Stimulated activated CD4-positive, alpha-beta T cell treated with anti-CD3 and anti-CD28 coated beads, Interleukin-12 subunit alpha, Interleukin-12 subunit beta, amount 100 ng/mL, for 24 hours (primary cell): ENCODE measurements at regions not wholly inside any gene's neighbourhood (a gene's known extent, or its start where the extent isn't known, plus 50 kb on each side); places are given as distances from the start of the nearest gene placed in this dataset.
"Not testable (repeated sequence)": the region's sequence is repeated elsewhere in the genome, so short reads cannot be mapped to it uniquely, and the experiment has no call there.

Experiments
- DNase-seq, 2 experiments: peaks; one replicate each; pipeline ENCODE4 v3.0.0-alpha.2; 2020; ENCODE audit warnings: low read depth in 2 of 2

DNA sequence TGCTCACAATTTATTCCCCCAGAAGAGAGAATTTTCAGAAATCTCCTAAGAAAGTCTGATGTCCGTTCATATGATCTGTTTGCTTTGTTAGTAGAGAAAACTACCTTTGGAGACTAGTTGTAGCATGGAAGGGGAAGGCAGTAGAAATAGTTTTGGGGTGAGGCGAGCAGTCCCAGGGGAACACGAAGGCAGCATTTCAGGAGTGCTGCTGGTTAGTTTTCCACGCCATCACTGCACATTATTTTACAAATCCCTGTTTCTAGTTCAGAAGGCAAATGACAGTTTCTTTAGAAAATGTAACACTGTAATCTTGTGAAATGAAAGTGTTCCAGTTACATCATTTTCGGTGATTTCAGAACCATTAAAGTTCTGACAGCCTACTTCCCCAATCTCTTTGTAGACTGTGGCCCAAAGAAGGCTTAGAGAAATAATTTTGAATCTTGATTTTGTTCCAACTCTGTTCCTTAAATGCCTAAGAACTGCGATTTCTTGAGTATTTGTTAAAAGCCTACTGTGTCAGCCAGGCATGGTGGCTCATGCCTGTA is 123.8 kb downstream of the LAT start:
- DNase-seq = not testable (repeated sequence)

DNA sequence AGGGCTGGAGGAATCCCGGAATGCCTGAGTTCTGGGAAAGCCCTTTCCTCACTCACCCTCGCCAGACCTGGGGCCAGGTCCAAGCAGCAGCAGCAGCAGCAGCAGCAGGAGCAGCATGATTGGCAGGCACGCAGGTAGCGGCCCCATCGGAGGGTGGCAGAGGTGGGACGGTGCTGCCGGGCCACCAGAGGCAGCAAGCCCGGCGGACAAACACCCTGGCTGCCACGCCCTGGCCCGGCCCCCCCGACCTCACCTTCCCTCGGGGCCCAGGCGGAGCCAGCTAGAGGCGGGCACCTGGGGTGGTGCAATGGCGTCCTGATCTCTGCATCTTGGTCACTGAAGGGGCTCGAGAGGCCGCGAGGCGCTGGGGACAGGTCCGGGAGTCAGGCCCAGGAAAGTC is 122.4 kb downstream of the LAT start:
- no peak for DNase-seq

DNA sequence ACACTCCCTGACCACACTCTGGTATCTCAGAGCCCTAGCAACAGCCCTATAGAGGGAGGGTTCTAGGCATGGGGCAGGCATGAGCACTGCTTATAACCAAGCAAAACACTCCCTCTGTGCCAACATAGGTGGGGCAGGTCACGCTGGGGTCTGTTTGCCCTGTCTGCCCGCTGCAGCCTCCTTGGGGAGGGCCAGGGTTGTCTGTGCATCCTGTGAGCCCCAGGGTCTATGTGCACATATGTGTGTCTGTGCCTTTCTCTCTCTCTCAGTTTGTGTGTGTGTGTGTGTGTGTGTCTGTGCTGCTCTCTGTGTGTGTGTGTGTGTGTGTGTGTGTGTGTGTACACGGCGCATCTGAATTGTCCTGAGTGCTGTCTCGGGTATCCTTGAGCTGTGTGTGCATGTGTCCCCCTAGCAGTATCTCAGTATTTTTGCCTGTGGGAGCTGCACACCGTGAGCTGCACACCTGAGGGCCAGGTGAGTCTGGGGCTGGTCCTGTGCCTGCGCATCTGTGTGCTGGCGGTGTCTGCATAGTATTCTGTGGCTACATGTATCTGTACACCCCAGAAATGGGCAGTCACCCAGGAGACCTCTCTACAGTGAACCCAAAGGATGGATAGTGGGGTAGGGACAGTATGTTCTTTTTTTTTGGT is 121.5 kb downstream of the LAT start:
- DNase-seq = not testable (repeated sequence)

DNA sequence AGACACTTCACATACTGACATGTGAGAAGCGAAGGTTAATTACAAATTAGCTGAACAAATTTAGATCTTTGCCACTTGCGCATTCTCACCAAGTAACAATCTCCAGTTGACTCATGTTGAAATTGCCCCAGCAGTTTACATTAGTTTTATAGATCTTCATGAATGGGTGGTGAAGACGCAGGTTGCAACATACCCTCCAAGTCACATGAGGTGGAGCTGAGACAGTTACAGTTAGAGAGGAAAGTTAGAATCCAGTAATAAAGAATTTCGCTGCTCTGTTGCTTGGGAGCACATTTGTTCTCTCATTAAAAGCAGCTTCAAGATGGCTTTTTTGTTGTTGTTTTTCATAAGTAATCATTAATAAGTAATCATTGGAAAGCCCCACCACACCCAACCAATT is 119.7 kb downstream of the LAT start:
- not testable (repeated sequence) for DNase-seq

DNA sequence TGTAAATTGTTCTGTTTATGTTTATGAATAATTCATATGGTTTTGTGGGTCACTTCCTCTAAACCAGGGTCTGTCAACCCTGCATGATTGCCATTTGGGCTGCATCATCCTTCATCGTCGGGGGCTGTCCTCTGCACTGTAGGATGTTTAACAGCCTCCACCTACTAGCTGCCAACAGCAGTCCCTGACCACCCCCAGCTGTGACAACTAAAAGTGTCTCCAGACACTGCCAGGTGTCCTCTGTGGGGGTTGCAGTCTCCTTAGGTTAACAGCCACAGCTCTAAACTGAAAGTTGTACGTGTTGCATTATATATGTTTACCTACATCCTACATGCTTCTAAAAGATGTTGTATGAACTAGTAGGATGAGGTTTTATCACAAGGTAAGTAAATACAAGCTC is 113.1 kb downstream of the LAT start:
- DNase-seq = not testable (repeated sequence)

DNA sequence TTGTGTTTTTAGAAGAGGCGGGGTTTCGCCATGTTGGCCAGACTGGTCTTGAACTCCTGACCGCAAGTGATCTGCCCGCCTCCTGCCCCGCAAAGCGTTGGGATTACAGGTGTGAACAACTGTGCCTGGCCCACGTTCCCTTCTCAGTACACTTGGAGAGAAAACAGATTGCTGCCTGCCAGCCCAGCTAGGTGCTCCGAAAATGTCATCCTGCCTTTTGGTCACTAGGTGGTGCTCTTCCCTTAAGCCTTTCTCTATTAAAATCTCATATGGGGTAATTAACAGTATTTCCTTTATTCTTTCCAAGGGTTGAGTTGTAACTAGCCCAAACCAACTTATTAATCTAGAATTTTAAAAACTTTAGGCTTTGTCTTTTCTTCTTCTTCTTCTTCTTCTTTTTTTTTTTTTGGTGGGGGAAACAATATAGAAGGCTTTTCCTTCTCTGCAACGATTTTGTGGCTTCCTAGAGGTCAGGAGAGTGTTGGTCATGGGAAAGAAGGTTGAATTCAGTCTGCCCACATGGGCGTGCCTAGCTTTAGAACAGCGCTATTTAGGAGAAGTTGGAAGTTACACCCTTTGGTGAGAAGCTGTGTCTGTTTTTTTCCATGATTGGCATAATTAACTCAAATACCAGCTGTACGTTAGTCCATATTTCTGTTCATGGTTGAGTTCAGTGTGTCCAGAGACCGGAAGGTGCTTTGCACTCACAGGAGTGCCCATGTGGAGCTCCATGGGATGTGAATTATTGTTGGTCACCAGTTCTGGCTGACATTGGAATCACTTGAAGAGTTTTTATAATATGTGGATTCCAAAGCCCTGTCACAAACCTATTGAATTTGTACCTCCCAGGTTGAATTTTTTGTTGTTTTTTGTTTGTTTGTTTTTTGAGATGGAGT is 110.1 kb downstream of the LAT start:
- not testable (repeated sequence) for DNase-seq

DNA sequence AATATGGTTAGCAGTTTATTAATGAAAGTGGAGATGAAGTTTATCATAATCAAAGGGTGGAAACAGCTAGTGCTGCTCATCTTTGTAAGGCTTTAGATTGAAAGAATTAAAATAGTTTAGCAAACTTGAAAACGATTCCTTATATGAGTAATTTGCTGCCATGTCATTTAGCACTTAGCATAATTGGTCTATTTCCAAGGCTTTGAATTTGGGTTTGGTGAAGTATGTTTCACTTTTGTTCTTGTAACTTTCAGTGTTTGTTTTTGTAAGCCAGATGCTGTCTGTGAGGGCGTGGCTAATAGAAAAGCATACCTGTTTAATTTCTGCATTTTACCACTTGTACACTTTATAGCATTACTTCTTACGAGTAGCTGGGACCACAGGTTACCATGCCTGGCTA is 109.5 kb downstream of the LAT start:
- not testable (repeated sequence) for DNase-seq

DNA sequence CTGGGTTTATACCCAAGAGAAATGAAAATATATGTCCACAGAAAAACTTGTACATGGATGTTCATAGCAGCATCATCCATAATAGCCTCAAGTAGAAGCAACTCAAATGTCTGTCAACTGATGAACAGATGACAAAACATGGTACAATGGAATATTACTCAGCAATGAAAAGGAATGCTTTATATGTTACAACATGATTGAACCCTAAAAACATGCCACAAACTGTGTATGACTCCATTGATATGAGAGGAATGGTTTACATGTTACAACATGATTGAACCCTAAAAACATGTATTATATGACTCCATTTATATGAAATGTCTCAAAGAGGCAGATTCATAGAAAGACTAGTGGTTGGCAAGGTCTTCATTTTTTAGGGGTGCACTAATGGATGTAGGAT is 104.8 kb downstream of the LAT start:
- not testable (repeated sequence) for DNase-seq

DNA sequence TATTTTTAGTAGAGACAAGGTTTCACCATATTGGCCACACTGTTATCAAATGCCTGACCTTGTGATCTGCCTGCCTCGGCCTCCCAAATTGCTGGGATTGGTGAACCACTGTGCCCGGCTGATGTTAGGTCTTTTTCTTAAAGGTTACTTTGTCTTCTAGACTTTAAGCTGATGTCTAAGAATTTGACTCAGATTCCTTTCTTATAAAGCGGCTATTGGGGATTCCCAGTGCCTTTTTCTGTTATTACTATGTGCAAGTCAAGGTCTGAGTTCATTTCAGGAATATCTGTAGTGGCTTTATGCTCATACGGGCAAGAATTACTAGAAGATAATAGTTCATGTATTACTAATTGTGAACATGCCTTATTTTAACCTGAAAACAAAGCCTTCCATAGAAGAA is 102.8 kb downstream of the LAT start:
- not testable (repeated sequence) for DNase-seq

DNA sequence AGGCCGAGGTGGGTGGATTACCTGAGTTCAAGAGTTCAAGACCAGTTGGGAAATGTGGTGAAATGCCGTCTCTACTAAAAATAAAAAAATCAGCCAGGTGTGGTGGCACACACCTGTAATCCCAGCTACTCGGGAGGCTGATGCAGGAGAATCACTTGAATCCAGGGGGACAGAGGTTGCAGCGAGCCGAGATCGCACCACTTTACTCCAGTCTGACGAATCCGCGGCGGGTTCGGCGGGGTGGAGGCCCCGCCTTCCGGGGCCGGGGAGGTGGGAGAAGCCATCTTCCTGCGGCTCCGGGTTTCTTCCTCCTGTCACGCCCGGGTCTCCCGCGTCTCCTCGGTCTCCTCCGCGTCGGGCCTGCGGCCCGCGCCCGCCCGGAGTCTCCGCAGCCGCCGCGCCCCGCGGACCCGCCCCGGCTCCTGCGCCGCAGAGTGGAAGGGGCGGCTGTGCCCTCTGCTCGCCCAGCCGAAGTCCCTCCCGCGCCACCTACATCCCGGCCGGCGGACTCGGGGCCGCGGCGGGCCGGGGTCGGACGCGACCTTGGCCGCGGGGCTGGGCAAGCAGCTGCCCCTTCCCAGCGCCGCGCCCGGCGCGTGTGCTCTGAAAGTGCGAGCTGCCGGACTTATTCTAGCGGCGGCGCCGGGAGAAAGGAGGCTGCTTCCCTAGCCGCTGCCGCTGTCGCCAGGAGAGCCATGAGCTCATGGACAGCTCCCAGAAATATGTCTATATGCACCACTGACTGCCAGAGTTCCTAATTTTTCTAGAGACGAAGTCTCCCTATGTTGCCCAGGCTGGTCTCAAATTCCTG is 97.2 kb downstream of the LAT start:
- peak; percentile 17 to 21 for DNase-seq

DNA sequence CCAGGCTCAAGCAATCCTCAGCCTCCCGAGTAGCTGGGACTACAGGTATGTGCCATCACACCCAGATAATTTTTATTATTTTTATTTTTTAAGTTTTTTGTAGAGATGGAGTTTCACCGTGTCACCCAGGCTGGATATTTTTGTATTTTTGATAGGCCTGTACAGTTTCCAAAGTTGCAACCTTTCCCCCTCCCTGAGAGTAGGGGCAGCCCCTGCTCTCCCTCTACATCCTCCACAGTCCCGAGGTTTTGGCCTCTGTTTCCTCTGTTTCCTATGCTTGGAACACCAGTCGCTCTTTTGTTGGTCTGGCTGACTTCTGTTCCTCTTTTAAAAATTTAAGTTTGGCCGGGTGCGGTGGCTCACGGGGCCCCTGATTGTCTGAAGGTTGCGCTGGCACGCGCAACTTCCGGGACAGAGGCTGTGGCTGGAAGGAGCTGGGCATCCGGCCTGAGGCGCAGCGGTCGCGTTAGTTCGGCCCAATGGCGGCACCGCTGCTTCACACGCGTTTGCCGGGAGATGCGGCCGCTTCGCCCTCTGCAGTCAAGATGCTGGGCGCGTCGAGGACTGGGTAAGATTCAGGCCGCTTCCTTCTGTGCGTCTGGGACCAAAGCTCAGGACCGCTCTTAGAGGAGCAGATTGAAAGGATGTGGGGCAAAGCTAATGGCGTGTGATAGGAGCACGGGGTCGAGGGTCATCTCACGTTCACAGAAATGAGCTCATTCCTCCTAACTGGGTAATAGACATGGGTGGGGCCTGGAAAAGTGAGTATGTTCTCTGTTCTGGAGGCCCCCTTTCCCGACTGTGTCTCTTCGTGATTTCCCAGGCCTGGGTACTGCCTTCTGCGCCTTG is 89.9 kb downstream of the LAT start:
- DNase-seq = peak; percentile 7 to 24

DNA sequence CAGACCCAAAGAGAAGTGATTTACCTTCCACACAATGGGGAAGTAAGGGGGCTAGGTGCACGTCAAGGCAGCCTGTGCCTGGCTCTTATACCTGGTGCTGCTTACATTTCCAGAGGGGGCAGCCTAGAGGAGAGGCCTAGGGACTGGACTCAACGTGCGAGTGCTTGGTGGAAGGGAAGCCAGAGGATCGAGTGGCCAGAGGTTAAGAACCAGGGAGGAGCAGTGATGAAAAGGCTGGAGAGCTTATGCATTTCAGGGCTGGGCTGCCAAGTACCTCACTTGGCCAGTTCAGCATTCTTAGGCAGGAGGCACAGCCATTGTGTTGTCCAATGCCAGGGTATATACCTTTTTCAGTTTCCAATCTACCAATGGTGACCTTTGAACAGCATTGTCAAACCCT is 77.4 kb downstream of the LAT start:
- not testable (repeated sequence) for DNase-seq

DNA sequence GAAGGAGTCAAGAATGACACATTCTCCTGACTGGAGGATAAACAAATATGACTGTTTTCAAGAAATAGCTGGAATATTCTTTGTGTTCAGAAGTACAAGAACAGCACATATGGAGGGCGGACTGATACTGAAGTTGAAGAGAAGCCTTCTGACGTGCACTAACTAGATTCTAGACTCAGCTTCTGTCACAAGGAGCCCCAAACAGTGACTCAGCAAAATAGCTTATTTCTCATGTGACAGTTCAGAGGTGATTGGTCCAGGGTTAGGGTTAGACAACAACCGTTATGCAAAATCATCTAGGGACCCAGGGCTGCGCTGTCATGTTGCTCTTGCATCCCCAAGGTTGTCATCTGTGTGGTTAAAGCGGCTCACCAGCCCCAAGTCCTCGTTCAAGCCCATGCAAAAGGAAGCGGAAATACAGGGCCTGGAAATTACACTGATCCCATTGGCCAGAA is 76.6 kb downstream of the LAT start:
- not testable (repeated sequence) for DNase-seq

DNA sequence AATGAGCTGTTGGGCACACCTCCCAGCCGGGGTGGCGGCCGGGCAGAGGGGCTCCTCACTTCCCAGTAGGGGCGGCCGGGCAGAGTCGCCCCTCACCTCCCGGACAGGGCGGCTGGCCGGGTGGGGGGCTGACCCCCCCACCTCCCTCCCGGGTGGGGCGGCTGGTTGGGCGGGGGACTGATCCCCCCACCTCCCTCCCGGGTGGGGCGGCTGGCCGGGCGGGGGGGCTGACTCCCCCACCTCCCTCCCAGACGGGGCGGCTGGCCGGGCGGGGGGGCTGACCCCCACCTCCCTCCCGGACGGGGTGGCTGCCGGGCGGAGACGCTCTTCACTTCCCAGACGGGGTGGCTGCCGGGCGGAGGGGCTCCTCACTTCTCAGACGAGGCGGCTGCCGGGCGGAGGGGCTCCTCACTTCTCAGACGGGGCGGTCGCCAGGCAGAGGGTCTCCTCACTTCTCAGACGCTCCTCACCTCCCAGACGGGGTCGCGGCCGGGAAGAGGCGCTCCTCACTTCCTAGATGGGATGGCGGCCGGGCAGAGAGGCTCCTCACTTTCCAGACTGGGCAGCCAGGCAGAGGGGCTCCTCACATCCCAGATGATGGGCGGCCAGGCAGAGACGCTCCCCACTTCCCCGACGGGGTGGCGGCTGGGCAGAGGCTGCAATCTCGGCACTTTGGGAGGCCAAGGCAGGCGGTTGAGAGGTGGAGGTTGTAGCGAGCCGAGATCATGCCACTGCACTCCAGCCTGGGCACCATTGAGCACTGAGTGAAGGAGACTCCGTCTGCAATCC is 75.4 kb downstream of the LAT start:
- not testable (repeated sequence) for DNase-seq

DNA sequence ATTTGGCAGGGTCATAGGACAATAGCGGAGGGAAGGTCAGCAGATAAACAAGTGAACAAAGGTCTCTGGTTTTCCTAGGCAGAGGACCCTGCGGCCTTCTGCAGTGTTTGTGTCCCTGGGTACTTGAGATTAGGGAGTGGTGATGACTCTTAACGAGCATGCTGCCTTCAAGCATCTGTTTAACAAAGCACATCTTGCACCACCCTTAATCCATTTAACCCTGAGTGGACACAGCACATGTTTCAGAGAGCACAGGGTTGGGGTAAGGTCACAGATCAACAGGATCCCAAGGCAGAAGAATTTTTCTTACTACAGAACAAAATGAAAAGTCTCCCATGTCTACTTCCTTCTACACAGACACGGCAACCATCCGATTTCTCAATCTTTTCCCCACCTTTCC is 74.7 kb downstream of the LAT start:
- not testable (repeated sequence) for DNase-seq
